DMS53 treated with DMSO at 0.1 percent for 48 hours (cell line): ENCODE measurements at regions not wholly inside any gene's neighbourhood (a gene's known extent, or its start where the extent isn't known, plus 50 kb on each side); places are given as distances from the start of the nearest gene placed in this dataset.

Experiments used
- DNase-seq: peaks from one replicate; lab custom pipeline; 2025; ENCODE audit not compliant: unreplicated experiment; lab: John Stamatoyannopoulos, UW

DNA sequence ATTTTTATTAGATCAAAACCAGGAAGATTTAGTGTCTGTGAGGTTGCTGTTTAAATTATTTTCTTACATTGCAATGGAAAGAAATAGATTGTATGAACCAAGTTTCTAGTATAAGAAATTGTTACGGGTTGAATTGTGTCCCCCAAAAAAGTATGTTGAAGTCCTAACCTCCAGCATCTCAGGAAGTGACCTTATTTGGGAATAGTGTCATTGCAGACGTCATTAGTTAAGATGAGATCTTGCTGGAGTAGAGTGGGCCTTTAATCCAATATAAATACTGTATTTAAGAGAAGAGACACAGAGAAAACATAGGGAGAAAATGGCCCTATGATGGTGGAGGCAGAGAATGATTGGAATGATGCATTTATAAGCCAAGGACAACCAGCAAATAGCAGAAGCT lies 188.7 kb upstream of the SAMSN1 start:
- no peak for DNase-seq

DNA sequence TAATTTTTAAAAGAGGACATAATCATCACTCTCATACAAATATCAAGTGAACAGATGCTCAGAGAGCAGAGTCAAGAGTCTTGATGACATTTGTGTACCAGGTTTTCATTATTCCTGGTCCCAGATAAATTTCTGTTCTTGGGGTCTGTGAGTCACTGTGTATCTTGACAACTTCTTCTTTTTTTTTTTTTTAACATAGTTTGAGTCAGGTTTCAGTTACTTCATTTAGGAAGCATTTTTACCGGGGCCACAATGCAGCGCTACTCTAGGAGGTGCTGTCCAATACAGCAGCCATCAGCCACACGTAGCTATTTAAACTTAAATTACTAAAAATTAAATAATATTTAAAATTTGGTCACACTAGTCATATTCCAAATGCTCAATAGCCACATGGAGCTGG lies 188.1 kb upstream of the SAMSN1 start:
- DNase-seq = no peak

DNA sequence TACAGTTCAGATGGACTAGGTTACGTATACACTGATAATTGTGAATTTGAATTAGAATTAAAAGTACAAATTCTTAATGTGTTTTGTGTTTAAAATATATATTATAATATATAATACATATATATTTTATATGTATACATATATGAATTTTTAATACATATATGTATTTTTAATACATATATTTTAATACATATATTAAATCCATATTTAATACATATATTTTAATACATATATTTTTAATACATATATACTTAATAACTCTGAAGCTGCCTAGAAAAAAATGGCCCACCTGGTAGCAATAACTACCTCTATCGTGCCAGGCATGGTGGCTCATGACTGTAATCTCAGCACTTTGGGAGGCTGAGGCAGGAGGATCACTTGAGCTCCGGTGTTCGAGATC lies 179.1 kb upstream of the SAMSN1 start:
- DNase-seq = no peak

DNA sequence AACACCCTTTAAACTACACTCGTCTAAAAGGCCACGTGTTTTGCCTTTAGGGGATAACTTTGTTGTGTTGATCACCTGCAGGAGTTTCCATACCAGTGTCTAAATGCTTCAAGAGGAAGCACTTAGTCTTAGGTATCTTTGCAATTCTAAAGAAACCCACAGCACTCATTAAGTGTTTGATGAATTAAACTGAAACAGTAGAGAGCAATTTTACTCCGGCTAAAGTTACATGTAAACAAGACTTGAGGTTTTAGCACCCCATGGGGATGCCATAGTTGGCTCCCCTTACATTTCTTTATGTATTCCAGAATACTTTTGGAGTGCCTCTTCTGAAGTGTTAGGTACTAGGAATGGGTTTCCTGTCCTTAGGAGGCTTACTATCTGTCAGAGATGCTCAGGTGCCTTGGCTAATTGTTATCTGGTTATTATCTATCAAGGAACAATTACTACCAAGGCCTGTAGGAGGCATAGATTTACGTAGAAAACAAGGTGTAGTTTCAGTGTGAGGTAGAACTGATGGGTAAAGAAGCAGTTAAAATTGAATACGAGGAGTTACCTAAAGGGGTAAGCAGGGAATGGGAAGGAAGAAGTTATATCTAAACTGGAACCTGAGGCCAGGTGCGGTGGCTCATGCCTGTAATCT lies 176.8 kb upstream of the SAMSN1 start:
- DNase-seq = no peak

DNA sequence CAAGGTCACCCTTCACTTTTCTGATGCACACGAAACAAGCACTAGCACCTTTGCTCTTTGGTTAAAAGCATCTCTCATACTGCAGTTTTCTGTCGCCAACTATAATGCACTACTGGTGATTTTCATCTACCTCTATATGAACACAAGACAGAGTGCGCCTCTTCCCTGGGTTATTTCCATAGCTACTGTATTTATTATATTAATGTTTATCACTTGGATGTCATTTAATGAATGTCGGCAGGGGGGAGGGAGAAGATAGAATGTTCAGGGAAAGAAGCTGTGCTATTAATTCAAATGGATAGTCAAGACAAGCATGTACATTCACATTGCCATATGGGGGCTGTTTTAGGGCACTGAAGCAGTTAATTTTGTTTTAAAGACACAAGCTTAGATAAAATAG lies 174.1 kb upstream of the SAMSN1 start:
- no peak for DNase-seq

DNA sequence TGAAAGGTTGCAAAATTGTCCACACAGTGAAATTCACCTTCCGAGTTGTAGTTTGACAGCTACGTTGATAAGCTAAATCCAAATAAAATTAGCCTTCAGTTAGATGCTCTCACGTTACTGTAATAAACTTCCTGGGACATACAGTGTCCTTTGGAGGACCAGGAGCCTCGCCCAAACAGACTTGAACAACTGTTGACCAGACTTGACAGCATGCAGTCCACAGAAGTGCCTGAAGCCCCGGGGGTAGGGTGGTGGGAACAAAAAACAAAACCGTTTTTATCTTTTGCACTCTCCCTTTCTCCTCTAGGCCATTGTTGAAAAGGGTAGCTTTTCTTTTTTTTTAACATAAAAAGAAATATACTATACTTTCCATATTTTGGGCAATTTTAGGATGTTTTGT lies 172.8 kb upstream of the SAMSN1 start:
- no peak for DNase-seq

DNA sequence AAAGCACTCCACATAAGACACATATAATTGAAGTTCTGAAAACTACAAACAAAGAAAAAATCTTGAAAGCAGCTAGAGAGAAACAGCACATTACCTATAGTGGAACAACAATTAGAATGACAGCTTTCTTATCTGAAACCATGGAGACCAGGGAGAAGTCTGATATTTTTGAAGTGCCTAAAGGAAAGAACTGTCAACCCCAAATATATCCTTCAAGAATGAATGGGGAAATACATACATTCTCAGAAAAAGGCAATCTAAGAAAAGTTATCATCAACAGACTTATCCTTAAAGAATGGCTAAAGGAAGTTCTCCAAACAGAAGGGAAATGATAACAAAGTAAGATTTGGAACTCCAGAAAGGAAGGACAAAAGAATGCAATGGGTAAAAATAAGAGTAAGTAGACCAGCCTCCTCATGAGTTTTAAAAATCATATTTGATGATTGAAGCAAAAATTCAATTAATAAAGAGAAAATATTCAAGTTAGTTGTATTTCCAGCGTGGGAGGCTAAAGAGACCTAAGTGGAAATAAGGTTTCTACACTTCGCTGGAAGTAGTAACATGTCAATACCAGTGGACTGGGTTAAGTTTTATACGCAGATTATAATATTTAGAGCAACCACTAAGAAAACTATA lies 170.8 kb upstream of the SAMSN1 start:
- DNase-seq = no peak

DNA sequence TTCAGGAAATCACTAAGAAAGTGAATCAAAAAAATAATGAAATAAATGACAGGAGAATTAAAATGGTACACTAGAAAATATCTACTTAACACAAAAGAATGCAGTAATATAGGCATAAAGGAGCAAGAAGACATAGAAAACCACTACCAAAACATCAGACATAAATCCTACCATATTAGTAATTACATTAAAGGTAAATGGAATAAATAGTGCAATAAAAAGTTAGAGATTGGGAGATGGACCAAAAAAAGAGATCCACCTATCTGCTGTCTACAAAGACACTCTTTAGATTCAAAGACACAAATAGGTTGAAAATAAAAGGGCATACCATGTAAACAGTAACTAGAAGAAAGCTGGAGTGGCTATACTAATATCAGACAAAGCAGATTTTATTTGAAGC lies 167.0 kb upstream of the SAMSN1 start:
- no peak for DNase-seq

DNA sequence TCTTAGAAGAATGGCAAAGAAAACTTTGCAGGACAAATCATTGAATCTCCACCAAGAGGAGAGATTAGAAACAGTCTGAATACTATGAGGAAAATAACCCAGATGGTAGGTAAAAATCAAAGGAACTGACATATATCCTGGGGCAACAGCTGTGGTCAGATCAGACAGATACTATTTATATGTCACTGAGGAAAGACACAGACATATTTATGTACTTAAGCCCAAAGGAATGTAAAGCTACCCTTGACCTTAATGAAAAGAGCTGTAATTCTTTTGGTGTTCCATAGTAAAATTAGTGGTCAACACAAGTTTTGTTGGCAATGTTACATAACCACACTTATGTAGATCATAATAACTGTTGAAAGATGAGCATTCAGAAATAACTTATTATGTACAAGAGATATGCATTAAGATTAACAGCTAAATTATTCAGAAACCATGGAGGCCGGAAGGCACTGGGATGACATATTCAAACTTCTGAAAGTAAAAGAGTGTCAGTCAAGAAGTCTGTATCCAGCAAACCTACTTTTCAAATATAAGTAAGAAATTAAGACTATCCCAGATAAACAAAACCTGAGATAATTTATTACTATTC lies 166.1 kb upstream of the SAMSN1 start:
- no peak for DNase-seq

DNA sequence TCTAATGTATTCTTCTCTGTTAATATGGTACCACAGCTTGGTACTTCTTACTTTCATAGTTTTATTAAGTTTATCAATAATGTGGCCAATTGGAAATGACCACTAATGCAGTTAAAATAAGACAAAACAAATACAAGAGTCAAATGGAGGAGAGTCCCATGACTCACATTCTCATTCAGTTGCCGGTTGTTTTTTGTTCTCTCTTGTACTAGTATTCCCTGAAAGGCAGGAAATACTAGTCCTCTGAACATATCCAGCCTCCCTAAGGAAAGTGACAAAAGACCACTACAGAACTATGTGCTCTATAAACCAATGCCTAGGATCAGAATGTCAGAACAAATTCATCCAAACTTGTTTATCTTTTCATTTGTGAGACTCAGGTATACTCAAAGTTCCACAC lies 165.2 kb upstream of the SAMSN1 start:
- DNase-seq = no peak

DNA sequence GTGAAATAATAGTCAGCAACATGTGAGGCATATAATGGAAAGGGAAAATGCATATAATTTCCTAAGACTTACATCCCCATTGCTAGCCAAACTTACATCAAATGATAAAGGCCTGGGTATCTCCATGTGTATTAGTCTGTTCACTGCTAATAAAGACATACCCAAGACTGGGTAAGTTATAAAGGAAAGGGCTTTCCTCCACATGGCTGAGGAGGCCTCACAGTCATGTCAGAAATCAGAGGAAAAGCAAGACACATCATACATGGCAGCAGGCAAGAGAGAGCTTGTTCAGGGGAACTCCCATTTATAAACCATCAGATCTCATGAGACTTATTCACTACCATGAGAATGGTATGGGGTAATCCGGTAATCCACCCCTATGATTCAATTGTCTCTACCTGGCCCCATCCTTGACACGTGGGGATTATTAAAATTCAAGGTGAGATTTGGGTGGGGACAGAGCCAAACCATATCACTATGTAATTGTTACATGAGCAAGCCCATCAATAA lies 161.5 kb upstream of the SAMSN1 start:
- DNase-seq = no peak

DNA sequence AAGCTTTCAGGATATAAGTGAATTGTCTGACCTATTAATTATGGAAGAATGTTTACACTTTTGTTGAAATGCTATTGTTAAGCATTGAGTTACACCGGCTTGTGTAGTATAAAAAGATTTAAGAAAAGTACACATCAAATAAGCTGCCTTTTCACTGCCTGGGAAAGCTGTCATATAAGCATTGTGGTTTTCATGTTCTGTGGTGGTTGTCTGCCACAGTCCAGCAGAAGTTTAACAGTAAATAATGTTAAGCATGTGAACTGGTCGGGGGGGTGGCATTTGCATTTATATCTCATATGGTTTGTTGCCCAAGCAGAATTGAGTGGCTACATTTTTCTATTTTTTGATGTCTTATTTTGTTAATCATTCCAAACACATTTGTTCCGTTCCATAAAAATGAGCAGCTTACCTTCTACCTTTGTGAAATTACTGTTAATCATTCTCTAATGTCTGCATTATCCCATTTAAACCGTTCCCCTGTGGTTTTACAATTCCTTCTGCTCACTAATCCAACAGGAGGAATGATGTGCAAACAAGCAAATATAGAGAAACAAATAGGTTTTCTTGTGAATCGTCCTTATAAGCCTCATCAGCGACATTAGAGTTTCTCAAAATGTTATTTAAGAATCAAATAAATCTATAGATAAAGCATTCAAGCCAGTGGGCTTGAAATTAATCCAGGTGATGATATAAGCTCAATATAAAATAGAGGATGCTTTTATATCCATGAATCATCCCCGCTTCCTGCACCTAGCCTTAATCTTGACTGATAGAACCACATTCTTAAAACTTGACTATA lies 160.8 kb upstream of the SAMSN1 start:
- DNase-seq = no peak

DNA sequence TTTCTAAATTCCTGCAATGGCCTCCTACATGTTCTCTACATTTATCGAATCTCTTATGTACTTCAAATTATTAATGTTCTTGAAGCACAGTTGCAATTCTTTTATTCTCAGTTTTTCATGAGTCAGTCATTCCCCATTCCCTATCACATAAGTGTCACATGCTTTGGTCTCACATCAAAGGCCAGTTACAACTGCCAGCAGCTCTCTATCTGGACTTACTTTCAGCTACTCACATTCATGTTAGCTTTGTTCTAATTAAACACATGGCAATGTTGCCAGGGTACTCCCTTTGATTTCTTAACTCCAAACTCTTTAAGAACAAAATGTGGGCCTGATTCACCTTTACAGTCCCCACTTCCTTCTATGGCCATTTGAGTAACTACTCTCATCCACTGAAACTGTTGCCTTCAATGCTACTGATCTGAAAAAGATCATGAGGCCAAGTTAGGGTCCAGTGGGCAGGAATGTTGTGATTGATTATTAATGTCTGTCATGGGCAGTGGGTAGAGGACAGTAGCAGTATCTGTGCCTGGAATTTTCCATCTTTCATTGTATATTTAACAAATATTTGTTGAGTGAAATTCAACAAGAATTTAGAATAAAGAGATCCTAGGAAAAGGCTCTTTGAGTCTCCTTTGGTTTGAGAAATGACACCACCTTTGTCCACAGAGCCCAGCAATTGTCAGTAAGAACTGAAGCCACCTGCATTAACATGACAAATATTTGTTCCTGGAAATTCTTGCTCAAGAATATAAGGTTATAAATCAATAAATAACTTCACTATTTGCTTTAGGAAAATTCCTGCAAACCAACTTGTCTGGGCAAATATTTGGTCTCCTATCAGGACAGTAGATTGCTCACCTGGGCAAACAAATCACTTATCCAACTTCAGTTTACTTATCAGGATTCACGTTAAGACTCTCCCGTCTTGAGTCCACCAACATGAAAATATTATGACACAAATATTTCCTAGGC lies 153.6 kb upstream of the SAMSN1 start:
- peak; percentile 31 for DNase-seq

DNA sequence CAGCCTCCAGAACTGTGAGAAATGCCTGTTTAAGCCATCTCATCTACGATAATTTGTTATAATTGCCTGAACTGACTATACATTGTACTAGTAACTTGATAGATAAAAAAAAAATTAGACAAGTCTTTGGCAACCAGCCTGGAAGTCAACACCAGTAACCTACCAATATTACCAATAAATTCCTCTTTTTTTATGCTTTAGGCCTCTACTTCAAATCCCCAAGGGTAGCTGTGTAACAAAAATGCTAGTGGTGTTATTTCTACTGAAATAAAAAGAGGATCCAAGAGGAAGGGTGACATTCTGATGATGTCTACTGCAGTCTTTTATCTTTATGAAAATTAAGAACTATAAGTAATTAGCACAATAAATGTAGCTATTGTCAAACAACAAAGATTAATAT lies 151.7 kb upstream of the SAMSN1 start:
- DNase-seq = no peak

DNA sequence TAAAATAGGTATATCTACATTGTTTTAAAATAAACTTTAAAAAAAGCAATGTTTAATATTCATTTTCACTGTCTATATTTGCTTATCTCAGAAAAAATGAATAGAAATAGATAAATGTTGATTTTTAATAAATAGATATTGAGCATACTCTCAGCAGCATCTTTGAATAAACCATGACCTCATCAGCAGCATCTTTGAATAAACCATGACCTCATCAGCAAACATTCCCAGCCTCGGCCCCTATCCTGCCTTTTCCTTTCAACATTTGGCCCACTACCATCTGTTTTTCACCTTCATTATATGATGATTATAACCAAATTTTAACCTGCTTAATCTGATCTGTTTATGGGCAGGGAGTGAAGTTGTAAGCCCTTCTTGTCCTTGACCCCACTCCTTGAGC lies 148.7 kb upstream of the SAMSN1 start:
- no peak for DNase-seq

DNA sequence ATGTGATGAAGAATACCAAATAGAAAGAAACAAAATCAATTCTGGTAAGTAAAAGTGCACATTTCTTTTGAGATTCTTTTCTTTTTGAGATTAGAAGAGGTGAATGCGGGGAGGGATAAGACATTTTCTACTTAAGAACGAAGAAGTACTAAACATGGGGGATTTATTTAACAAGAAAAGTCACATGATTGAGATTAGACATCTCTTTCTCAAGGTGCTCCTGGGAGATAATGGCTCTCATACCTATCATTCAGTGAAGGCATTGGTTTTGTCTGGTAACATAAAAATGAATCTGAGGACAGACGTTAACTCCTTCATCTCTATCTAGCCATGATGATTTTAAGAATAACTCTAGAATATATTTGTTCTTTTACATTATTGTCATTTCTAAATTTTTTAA lies 147.9 kb upstream of the SAMSN1 start:
- no peak for DNase-seq

DNA sequence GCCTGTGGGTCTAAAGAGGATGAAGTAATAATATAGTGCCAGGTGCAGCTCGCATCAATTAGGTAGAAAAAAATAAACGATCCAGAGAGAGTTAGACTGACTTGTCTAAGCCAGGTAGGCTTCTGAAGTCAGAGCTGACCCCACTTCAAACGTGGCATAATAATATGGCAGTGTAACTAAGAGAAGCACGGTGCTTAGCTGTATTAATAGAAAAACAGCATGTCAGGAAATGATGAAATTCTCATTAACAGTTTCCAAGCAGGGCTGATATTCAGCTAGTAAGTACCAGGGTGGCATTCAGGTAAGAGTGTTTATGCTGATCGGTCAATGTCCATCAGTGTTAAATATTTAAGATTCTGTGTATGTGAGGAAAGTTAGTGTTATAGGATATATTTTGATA lies 145.8 kb upstream of the SAMSN1 start:
- no peak for DNase-seq

DNA sequence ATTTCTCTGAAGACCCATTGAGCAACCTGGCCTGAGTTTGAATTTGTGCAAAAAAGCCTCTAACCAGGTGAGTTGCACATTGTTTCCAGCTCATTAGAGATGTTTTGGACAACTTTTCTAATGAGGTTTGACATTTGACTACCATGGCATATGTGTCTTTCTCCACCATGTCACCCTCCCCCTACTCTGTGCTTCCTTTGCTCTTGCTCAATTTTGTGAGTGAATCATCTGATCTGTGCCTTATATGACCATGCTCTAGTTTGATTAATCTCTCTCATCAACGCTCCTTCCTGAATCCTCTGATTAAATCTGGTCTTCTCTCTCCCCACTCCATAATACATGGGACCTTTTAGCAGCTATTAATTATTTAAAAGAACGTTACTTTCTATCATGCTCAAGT lies 144.8 kb upstream of the SAMSN1 start:
- no peak for DNase-seq

DNA sequence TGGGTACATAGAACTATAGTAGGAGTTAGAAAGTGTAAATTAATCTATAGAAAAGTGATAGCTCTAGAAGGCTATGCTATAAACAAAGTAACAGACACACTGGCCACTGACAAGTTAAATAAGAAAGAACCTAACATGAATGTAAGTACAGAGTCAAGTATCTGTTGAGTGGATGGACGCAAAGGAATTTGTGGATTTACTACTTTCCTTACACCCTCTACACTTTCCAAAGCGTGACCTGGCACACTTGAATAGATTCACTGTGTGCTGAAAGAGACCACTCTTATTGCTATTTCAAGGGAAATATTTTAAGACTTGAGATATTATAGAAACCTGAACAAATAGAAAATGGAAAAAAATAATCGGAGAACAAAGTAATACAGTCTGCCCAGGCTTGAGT lies 142.8 kb upstream of the SAMSN1 start:
- DNase-seq = no peak

DNA sequence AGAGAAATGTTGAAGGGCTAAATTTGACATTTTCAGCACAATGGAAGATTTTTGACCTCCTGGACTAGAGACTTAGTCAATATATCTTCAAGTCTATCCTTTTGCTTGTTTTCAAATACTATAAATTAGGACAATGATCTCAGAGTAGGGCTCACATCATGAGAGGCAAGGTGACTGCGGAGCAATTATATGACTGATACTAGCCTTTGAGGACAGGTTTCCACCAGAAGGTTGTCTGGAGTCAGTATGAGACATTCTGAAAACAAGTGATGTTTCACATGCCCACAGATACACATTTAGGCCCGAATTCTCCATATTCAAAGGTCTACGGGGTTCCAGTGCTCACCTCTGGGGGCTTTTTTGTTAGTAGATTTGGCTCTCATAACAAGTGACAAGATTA lies 142.3 kb upstream of the SAMSN1 start:
- DNase-seq = no peak

DNA sequence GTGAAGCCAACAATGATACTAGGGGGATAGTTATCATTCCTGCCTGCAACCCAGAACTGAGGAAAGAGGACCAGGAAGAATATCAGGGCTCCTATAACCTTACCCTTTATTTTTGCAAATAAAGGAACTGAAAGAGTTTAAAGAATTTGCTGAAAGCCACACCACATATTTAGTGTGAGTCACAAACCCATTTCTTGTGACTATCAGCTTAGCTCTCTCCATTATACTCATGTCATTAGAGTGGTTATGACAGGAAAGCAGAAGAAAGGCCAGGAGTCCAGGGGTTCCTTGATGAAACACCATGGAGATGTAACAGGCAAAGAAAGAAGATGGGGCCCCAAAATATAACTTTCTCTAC lies 141.1 kb upstream of the SAMSN1 start:
- no peak for DNase-seq
